ENCODE measurements at regions not wholly inside any gene's neighbourhood (a gene's known extent, or its start where the extent isn't known, plus 50 kb on each side); places are given as distances from the start of the nearest gene placed in this dataset.

DNA sequence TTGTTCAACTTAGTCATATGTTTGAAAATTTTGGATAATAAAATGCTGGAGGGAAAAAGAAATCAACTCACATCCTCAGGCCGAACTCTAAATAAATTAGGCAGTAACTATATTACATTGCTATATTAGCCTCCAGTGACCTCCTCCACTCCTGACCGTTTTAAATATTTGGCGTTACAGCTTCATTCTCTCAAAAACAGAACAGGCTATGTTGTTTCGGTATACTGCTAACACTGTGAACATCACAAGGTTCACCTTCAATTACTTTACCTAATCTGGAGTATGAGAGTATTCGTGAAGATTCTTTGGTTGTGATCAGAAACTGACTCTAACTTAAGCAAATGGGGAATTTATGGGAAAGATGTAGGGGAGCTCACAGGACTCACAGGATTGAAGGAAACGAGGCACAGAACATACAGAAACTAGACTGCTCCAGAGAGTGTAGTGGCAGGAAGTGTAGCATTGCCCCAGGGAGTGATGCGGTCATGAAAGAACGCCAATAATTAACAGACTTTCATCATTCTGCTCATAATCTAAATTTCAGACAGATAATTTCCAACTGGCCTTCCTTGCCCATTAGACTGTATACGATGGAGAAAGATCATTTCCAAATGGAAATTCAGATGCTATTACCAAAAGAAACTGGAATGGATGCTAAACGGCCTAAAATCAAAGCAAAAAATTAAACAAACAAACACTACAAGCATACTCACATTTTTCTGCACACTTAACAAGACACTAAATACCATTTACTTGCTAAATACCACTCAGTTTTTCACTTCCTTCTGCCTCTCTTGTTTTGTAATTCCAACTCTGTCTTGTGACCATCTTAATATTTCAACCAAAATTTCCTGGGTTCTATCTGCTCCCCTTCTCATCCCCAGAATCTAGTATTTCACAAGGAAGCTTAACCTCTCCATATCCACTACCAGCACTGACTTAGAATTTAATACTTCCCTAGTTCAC, 110.1 kb upstream of the LPAR1 start (continued):
- TF ChIP-seq ZNF207 (IDR thresholded peaks at IDR 0.05; ENCODE audit: borderline replicate concordance) (no peak), ZNF24 (IDR thresholded peaks at IDR 0.05) (no peak; the same call in 1 of the 2 replicates), RBBP5 (conservative IDR thresholded peaks at IDR 0.05) (no peak), SREBF1 (IDR thresholded peaks at IDR 0.05; ENCODE audit: low read length) (no peak), KLF5 (IDR thresholded peaks at IDR 0.05; ENCODE audit: partially characterized antibody) (no peak), LARP7 (IDR thresholded peaks at IDR 0.05) (0 out of 2 replicates have a peak, but pooled peaks have one; percentile 46), ETV6 (conservative IDR thresholded peaks at IDR 0.05 in 1 of 2, IDR thresholded peaks at IDR 0.05 in 1 of 2; ENCODE audit: borderline replicate concordance in 1 of 2, low read depth in 1 of 2) (no peak), BACH1 (IDR thresholded peaks at IDR 0.05; ENCODE audit: borderline replicate concordance) (no peak), KAT2A (conservative IDR thresholded peaks at IDR 0.05; ENCODE audit: control insufficient read depth, low read depth, low read length) (no peak), JUNB (IDR thresholded peaks at IDR 0.05) (no peak), NBN (IDR thresholded peaks at IDR 0.05) (0 out of 2 replicates have a peak, but pooled peaks have one; percentile 51), CHD1 (IDR thresholded peaks at IDR 0.05; ENCODE audit: low read depth, low read length) (no peak), POLR2A (IDR thresholded peaks at IDR 0.05; ENCODE audit: low read depth, low read length) (no peak), CREM (IDR thresholded peaks at IDR 0.05; ENCODE audit: low read depth) (no peak), BMI1 (IDR thresholded peaks at IDR 0.05; ENCODE audit: borderline replicate concordance) (no peak), WRNIP1 (IDR thresholded peaks at IDR 0.05; ENCODE audit: borderline replicate concordance, low read depth, low read length) (0 out of 2 replicates have a peak, but pooled peaks have one; percentile 37), ASH2L (IDR thresholded peaks at IDR 0.05; ENCODE audit: borderline replicate concordance, low read depth) (no peak)
- TF ChIP-seq, protein P1, sequence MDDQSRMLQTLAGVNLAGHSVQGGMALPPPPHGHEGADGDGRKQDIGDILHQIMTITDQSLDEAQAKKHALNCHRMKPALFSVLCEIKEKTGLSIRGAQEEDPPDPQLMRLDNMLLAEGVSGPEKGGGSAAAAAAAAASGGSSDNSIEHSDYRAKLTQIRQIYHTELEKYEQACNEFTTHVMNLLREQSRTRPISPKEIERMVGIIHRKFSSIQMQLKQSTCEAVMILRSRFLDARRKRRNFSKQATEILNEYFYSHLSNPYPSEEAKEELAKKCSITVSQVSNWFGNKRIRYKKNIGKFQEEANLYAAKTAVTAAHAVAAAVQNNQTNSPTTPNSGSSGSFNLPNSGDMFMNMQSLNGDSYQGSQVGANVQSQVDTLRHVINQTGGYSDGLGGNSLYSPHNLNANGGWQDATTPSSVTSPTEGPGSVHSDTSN (IDR thresholded peaks at IDR 0.05; ENCODE audit: insufficient replicate concordance, low read depth, low read length) = no peak
- TF ChIP-seq, protein P2, sequence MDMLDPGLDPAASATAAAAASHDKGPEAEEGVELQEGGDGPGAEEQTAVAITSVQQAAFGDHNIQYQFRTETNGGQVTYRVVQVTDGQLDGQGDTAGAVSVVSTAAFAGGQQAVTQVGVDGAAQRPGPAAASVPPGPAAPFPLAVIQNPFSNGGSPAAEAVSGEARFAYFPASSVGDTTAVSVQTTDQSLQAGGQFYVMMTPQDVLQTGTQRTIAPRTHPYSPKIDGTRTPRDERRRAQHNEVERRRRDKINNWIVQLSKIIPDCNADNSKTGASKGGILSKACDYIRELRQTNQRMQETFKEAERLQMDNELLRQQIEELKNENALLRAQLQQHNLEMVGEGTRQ (IDR thresholded peaks at IDR 0.05; ENCODE audit: borderline replicate concordance, low read depth, low read length) = no peak
- TF ChIP-seq, protein P3, sequence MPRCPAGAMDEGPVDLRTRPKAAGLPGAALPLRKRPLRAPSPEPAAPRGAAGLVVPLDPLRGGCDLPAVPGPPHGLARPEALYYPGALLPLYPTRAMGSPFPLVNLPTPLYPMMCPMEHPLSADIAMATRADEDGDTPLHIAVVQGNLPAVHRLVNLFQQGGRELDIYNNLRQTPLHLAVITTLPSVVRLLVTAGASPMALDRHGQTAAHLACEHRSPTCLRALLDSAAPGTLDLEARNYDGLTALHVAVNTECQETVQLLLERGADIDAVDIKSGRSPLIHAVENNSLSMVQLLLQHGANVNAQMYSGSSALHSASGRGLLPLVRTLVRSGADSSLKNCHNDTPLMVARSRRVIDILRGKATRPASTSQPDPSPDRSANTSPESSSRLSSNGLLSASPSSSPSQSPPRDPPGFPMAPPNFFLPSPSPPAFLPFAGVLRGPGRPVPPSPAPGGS (IDR thresholded peaks at IDR 0.05; ENCODE audit: borderline replicate concordance, insufficient read depth, low read depth, low read length, poor library complexity, severe bottlenecking) = no peak
- TF ChIP-seq, protein P4, sequence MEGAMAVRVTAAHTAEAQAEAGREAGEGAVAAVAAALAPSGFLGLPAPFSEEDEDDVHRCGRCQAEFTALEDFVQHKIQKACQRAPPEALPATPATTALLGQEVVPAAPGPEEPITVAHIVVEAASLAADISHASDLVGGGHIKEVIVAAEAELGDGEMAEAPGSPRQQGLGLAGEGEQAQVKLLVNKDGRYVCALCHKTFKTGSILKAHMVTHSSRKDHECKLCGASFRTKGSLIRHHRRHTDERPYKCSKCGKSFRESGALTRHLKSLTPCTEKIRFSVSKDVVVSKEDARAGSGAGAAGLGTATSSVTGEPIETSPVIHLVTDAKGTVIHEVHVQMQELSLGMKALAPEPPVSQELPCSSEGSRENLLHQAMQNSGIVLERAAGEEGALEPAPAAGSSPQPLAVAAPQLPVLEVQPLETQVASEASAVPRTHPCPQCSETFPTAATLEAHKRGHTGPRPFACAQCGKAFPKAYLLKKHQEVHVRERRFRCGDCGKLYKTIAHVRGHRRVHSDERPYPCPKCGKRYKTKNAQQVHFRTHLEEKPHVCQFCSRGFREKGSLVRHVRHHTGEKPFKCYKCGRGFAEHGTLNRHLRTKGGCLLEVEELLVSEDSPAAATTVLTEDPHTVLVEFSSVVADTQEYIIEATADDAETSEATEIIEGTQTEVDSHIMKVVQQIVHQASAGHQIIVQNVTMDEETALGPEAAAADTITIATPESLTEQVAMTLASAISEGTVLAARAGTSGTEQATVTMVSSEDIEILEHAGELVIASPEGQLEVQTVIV (IDR thresholded peaks at IDR 0.05; ENCODE audit: borderline replicate concordance, partially characterized antibody) = no peak
- TF ChIP-seq, protein P5, sequence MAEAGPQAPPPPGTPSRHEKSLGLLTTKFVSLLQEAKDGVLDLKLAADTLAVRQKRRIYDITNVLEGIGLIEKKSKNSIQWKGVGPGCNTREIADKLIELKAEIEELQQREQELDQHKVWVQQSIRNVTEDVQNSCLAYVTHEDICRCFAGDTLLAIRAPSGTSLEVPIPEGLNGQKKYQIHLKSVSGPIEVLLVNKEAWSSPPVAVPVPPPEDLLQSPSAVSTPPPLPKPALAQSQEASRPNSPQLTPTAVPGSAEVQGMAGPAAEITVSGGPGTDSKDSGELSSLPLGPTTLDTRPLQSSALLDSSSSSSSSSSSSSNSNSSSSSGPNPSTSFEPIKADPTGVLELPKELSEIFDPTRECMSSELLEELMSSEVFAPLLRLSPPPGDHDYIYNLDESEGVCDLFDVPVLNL (IDR thresholded peaks at IDR 0.05; ENCODE audit: low read depth, low read length) = no peak
- TF ChIP-seq, protein P6, sequence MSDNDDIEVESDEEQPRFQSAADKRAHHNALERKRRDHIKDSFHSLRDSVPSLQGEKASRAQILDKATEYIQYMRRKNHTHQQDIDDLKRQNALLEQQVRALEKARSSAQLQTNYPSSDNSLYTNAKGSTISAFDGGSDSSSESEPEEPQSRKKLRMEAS (IDR thresholded peaks at IDR 0.05; ENCODE audit: low read depth, low read length) = no peak

All from GM12878 (cell line).